ENCODE measurements at regions not wholly inside any gene's neighbourhood (a gene's known extent, or its start where the extent isn't known, plus 50 kb on each side); places are given as distances from the start of the nearest gene placed in this dataset.
A peak's percentile ranks its signal among the peaks of the same experiment; 100 is the strongest.

GRCh38 chr11:113623114-113623513 is 83.0 kb downstream of the TMPRSS5 start:
- DNase-seq (ENCODE audit: low read depth): no peak
- TF ChIP-seq, protein P1, sequence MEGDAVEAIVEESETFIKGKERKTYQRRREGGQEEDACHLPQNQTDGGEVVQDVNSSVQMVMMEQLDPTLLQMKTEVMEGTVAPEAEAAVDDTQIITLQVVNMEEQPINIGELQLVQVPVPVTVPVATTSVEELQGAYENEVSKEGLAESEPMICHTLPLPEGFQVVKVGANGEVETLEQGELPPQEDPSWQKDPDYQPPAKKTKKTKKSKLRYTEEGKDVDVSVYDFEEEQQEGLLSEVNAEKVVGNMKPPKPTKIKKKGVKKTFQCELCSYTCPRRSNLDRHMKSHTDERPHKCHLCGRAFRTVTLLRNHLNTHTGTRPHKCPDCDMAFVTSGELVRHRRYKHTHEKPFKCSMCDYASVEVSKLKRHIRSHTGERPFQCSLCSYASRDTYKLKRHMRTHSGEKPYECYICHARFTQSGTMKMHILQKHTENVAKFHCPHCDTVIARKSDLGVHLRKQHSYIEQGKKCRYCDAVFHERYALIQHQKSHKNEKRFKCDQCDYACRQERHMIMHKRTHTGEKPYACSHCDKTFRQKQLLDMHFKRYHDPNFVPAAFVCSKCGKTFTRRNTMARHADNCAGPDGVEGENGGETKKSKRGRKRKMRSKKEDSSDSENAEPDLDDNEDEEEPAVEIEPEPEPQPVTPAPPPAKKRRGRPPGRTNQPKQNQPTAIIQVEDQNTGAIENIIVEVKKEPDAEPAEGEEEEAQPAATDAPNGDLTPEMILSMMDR (IDR thresholded peaks at IDR 0.05; ENCODE audit: low read length, missing control alignments): no peak
- no peak overlapping the region for H3K4me3 ChIP-seq (replicated peaks; ENCODE audit: low read depth, low read length)

- TF ChIP-seq, protein P1 (IDR thresholded peaks at IDR 0.05; ENCODE audit: low read length, missing control alignments): no peak
- DNase-seq (ENCODE audit: low read depth): peak; percentile 39
- H3K4me3 ChIP-seq (replicated peaks; ENCODE audit: low read depth, low read length): no peak overlapping the region
Observed at GRCh38 chr11:113618360-113618759, 87.7 kb downstream of the TMPRSS5 start.

DNA sequence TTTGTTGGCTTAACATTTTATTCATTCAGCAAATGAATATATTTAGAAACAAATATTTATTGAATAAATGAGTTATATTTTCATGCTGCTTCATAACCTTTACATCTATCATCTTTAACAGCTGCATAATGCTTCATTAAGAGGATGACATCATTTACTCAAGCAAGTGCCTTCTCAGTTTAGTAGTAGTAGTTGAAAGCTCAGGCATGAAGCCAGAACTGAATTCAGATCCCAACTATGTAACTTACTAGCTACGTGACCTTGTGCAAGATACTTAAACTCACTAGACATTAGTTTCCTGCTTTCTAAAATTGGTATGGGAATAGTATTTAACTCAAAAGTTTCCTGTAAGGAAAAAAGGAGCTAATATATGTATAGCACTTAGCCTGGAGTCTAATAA is 90.3 kb downstream of the TMPRSS5 start:
- TF ChIP-seq, protein P1 (IDR thresholded peaks at IDR 0.05; ENCODE audit: low read length, missing control alignments): no peak
- DNase-seq (ENCODE audit: low read depth): peak; percentile 19
- no peak overlapping the region for H3K4me3 ChIP-seq (replicated peaks; ENCODE audit: low read depth, low read length)

DNA sequence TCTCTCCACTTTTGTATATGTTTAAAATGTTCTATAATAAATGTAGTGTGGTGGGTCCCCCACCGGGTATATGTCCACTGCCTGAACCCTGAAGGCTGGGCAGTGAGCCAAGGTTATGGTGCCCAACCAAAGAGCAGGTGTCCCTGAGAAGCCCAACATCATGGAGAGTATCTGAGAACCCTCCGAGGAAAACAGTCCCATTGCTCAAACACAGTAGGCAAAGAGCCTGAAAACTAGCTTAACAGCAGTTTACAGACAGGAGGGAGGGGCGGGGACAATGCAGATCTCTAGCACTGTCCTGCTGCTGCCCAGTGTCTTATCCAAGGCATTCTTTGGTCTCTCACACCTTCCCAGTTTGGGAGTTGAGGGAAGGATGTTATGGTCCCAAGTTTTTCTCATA is 91.0 kb downstream of the TMPRSS5 start:
- H3K4me3 ChIP-seq (replicated peaks; ENCODE audit: low read depth, low read length): no peak overlapping the region
- no peak for DNase-seq (ENCODE audit: low read depth)
- TF ChIP-seq, protein P1 (IDR thresholded peaks at IDR 0.05; ENCODE audit: low read length, missing control alignments): no peak

GRCh38 chr11:113614097-113614496 is 92.0 kb downstream of the TMPRSS5 start:
- no peak overlapping the region for H3K4me3 ChIP-seq (replicated peaks; ENCODE audit: low read depth, low read length)
- DNase-seq (ENCODE audit: low read depth): no peak
- TF ChIP-seq, protein P1 (IDR thresholded peaks at IDR 0.05; ENCODE audit: low read length, missing control alignments): no peak

- TF ChIP-seq, protein P1 (IDR thresholded peaks at IDR 0.05; ENCODE audit: low read length, missing control alignments): no peak
- no peak for DNase-seq (ENCODE audit: low read depth)
- H3K4me3 ChIP-seq (replicated peaks; ENCODE audit: low read depth, low read length): no peak overlapping the region
Observed at GRCh38 chr11:113613619-113614018, 92.5 kb downstream of the TMPRSS5 start.

- no peak for DNase-seq (ENCODE audit: low read depth)
- no peak overlapping the region for H3K4me3 ChIP-seq (replicated peaks; ENCODE audit: low read depth, low read length)
- TF ChIP-seq, protein P1 (IDR thresholded peaks at IDR 0.05; ENCODE audit: low read length, missing control alignments): no peak
Observed at GRCh38 chr11:113604186-113604585, 101.9 kb downstream of the TMPRSS5 start.

All from fibroblast of pulmonary artery (primary cell).